ENCODE measurements at regions not wholly inside any gene's neighbourhood (a gene's known extent, or its start where the extent isn't known, plus 50 kb on each side); places are given as distances from the start of the nearest gene placed in this dataset.

DNA sequence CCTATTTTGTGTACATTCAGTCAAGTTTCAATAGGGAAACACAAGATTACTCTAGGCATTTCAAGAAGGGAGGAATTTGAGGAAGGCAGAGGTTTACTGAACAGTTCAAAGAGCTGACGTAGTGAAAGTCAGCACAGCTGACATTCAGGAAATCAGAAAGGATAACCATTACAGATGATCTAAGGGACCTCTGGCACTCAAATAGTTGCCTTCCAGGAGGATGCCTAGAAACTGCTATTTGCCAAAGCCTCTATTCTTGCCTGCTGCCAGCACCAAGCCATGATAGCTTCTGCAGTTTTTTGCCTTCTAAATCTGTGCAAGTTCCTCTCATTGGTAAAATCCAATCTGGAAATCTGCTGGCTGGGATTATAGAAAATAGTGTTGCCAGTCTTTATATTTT is 373.1 kb downstream of the CSNK1G3 start:
- DNase-seq, result no peak

DNA sequence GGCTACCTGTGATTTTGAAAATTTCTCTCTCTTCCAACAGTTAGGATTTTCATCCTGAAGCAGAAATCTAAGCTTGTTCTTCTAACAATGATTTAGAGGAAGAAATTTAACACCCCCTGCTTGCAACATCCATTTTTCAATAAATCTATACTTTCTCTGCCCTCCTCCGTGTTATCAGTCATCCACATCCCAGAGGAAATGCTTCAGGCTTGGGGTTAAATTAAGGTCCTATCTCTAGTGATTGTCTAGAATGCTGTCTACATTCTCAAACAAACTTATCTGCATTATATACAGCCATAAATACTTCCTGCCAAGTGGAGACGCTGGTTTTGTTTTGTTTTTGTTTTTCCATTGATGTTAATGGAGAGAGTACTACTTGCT is 371.0 kb downstream of the CSNK1G3 start:
- DNase-seq, result no peak

DNA sequence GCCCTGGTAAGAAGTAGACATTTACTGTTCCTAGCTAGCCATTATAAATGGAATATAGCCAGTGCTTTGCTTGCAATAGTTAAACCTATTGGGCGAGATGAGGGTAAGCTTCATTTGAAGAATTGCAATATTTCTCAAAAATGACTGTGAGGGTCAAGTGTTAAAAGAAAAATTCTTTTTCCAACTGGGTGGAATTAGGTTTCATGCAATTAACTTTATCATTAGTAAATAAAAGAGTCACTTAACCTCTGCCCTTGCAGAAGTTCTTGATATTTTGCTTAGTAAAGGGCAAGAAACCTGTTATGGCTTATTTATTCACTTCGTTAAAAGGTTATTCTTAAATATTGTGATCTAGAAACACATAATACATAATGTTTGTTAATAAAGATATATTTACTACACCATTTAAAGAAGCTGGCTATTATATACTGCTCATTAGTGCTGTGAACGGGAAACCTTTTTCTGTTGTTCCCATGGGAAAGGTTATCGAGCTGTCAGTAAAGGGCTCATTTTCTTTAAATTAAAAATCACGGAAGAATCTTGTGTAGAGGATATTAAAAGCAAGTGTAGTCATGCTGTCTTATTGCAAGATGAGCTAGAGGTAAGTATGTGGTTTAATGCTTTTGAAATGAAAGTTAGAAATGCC is 370.5 kb downstream of the CSNK1G3 start:
- DNase-seq, result no peak

DNA sequence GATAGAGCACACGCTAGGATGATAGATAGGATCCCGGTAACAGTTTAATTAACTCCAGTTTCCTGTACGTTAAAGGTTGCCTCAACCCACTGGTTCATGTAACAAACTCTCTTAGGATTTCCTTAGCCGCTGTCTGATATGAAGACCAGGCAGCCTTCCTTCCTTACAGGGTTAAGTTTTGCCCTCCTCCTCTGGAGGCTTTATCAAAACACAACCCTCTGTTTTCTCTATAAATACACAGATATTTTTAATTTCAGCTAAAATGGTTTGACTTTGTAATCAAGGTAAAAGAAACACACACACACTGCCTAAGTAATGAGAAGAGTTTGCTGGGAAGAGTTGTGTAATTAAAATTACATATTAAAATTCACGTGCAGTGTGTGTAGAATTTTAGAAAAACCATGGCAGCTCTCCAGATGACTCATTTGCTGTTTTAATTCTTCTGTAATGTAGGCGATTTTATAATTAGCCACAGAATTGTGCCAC is 369.8 kb downstream of the CSNK1G3 start:
- no peak for DNase-seq

DNA sequence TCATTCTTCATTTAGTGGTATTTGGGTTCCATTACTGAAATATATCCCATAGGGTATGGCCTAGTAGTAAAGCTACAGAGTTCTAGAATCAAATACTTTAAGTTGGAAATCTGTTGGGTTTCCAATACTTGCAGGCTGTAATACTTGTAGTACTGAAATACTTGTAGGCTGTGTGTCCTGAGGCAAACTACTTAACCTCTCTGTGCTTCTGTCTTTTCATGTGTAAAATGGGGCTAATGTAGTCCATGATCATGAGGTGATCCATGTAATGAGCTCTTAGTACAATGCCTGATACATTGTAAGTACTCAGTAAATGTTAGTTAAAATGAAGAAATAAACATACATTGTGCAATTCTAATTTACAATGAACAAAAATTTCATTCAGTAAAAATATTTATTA is 368.9 kb downstream of the CSNK1G3 start:
- no peak for DNase-seq

DNA sequence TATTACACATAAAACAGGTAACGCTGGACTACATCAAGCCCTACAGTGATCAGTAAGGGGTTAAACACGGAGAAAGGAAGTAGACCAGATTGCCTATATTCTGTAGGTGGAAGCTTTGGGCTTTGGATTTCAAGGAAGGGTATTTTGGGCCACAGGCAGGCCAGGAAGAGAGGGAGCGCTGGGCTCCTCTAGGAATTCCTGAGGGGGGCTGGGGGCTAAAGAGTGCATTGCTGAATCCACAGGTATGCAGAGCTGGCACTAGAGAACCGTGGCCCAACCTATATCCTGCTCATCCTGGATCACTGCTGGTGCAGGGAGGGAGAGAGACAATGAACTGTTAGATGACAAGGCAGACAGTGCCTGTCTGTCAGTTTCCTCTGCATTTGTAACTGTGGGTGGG is 367.1 kb downstream of the CSNK1G3 start:
- DNase-seq, result no peak

DNA sequence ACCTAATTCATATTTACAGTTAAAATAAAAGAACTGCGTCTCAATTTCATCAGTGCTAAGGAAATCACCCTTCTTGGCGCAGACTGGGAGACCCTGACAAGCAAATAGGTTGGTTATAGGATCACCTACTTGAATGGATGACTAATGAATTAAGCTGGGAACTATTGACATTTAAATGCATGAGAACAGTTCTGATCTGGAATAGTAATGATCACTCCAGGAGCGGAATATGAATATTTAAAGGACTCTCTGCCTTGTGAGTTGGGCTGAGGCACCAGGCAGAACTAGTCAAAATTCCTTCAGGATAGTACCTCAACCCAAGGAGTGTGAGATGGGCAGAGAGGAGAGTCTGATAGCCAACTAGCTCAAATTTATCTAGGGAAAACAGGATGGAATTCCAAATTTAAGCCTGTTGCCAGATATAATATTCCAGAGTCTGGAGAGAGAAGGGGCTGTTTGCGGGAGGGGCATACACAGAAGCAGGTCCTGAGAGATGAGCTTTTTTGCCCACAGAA is 364.4 kb downstream of the CSNK1G3 start:
- DNase-seq, result no peak

DNA sequence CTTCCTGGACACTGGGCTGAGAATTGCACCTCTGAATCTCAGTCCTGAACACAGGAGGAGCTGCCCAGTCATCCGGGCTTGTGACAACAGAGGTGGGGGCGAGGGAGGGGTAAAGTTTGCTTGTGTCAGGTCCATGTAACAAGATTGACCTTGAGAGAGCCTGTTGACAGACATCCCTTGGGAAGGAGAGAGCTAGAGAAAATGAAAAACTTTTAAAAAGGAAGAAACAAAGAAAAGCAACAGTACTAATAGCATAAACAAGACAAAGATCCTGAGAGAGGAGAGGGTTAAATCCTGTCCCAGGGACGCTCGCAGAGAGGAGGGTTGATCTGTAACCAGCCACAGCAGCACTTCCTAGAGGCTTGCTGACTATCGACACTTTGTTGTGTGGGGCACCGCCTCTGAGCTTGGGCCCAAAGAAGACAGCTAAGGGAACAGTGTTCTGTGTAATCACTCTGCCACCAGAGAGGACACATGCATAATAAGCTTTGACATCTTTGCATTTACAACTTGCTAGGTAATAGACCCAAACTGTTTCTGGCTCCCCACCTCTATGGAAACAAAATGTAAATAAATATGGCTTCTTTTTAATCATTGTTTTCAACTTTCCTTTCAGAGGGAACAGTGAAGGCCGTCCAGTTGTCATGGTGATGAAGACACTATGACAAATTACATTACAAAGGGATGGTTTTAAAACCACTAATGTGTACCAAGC is 363.7 kb downstream of the CSNK1G3 start:
- DNase-seq, result no peak

DNA sequence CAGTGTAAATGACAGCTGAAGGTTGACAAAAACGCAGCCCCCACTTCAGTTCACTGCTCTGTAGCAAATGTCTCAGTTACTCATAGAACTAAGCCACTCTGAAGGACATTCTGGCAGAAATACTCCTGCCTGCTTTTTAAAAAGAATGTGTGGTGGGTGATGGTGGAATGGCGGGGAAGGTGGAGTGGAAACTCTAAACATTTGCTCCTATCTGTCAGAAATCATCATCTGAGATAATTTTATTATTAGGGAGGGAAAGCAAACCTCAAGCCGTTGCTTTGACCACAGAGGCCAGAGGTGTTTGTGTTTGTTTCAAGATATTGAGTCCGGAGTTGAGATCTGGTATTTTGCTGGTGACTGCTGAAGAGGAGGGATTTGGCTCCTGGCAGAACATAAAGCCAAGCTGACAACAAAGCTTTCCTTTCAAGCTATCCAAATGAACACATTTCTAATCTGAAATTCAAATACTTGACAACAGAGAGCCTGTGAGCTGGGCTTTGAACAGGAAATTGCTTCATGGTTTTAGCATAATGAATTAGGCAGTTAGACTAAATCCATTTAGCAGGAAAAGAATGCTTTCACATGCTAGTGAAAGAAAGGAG is 362.7 kb downstream of the CSNK1G3 start:
- DNase-seq, result no peak

DNA sequence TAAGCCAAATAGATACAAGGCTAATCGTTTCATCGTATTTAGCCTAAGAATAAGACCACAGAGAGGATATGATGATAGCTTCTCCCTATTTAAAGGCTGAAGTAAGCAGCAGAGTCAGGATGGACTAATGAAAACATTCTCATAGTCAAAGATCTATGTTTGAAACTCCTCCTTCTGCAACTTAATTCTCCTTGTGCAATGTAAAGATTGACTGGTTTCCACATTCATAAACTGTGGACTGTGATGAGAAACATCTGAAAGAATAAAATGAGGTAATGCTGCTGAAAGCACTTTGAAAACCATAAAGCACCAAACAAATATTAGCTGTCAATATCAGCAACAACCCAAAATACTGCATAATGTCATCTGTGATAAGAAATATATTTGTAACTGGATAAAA is 361.9 kb downstream of the CSNK1G3 start:
- no peak for DNase-seq

DNA sequence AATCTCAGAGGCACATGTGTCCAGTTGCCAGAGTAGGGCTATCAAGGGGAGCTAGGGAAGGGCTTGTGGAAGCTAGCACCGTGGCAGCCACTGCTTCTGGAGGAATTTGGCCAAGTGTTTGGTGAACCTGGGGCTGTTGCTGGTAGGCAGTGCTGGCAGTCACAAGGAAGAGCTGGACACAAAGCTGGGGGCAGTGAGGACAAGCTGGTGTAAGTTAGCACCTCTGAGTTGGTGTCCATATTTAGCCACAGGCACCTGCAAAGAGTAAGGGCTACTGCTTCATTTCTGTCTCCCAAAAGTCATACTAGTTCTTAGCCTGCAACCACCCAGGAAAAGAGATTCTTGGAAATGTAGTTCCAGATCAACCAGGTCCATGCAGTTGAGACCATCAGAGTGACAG is 359.4 kb downstream of the CSNK1G3 start:
- no peak for DNase-seq

DNA sequence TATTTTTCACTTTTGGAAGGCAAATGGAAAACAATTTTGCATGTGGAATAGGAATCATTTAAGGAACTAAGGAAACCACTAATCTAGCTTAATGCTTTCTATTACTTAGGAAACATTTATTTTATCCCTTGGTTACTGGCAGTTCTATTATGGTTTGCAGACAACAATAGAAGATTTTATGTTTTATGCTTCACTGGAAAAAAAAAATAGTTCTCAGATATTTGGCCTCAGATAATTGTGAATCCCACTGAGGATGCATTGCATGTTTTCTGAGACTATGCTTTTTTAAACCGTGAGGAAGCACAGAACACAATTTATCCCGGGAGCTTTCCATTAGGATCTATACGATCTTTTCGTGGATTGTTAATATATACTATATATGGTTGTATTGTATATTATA is 356.9 kb downstream of the CSNK1G3 start:
- DNase-seq, result no peak

DNA sequence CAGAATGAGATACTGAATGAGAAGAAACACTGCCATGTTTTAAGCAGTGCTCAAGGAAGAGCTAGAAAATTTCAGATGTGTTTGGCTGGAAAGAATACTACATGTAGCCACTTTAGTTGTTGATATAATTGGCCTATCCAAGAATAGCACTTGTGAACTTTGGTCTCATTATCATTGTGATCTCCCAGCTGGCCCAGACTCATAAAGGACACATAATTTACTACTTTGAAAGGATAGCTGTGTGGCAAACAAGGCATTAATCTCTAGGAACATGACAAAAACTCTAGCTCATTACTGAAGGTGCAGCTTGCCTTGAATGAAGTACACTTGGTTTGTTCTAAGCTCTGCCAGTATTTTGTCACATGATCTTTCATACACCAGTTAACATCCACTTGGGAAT is 356.3 kb downstream of the CSNK1G3 start:
- no peak for DNase-seq

DNA sequence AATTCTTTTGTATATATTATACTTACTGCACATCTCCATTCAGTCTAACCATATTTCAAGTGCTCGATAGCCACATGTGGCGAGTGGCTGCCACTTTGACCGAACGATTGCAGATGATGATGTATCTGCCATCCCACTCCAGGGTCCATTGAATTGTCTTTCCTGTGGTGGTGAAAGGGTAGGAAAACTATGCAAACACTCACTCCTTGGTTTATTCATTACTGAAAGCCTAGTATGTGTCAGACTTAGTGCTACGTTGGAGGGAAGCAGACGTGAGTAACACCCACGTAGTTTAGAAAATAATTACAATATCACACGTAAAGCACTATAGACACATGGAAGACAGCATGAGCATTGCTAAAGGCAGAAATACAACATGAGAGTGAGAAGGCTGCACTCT is 353.7 kb downstream of the CSNK1G3 start:
- no peak for DNase-seq

DNA sequence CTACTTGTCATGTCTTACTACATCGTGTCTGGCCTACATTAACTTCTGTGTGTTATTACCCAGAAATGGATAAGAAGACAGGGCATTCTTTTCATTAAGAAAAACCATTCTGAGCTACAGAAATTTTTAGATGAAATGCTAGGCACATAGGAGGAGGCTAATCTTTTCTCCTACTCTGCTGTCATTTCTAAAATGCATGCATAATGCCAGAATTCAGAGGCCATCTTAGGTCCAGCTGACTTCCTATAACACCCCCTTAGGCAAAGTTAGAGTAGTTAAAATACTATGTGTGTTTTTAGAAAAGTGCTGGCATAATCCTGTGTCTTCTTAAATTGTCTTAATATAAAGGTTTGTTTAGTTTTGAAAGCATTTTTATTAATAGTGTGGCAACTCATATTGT is 352.6 kb downstream of the CSNK1G3 start:
- DNase-seq, result no peak

DNA sequence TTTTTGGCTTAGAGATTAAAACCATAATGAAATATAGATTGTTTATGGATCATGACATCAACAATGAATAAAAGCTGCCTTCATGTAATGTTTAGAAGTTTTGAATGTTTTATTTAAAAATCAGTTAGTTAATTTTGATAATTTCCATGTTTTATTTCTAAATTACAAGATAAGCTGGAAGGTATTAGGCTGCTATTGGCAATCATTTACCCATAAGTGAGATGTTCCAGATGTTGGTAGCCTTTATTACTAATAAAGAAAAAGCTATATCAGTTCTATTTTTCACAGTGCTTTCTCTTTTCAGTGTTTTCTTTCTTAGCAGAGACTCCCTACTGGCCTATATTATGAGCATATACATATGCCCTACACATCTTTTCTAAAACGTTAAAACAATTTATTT is 347.0 kb downstream of the CSNK1G3 start:
- DNase-seq, result no peak

DNA sequence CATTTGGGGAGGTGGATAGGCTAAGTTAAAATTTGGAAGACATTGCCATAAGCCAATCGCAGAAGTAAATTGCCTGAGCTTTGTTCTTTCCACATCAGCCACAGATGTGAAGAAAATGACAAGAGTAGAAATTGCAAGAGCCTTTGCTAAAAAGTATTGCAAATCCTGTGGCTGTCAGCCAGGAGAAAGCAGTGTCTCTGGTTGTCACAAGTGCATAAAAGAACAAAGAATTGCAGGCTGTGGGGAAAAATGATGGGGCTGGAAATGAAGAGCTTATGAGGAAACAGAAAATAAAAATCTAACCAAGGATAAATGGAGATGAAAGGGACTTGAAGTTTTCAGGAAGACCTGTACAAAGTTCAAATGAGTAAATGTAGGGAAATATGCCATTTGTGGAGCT is 344.8 kb downstream of the CSNK1G3 start:
- no peak for DNase-seq

DNA sequence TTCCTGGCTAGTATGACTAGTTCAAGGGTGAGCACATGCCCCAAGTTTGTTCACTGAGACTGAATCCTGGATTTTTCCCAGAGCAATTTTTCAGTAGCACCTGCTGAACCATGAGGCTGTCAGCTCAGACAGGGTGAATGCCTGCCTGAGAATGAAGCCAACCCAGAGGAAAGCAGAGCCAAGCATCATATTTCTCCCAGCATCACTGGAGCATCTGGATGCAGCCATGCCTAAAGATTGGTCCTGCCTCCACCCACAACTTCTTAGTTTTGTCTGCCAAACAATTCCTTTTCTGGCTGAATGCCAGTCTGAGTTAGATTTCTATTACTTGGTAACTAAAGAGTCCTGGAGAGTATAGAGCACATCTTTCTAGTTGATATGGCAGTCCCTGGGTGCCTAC is 343.6 kb downstream of the CSNK1G3 start:
- DNase-seq, result no peak

DNA sequence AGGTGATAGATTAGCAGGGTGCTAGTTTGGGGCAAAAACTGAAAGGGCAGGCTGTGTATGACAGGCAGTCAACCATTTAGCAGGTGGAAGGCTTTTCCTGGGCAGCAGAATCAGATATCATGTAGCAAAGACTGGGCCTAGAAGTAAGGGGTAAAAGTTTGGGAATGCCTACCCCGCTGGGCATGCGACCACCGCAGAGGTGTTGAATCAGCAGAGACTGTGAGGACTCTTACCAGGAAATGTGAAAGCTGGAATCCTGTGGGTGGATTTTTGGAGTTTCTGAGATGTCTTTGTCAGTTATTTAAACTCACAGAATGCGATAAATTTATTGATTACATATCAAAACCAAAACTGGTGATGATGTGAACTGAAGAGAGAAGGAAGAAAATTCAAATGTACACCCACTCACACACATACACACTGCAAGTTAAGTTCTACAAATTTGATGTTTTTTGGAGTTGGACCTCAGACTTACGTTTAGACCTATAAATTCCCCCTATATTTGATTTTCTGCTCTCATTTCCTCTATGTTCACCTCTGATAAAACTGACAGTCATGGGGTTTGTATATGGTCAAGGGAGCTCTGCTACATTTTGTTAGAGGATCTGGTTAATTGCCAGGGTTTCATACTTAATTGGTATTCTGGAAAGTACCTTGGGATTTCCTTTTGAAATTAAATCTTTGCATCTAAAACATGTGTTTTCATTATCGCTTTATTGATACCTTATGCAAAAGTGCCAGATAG is 333.6 kb downstream of the CSNK1G3 start:
- no peak for DNase-seq

DNA sequence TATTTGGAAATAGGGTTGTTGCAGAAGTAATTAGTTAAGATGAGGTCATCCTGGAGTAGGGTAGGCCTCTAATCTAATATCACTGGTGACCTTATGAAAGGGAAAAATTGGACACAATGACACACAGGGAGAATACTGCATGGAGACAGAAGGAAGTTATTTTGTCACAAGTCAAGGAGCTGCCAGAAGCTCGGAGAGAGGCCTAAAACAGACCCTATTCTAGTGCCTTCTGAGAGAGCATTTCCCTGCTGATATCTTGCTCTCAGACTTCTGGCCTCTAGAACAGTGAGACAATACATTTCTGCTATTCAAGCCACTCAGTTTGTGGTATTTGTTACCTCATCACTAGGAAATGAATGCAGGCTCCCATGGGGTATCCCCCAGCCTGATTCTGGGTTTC is 332.9 kb downstream of the CSNK1G3 start:
- no peak for DNase-seq

DNA sequence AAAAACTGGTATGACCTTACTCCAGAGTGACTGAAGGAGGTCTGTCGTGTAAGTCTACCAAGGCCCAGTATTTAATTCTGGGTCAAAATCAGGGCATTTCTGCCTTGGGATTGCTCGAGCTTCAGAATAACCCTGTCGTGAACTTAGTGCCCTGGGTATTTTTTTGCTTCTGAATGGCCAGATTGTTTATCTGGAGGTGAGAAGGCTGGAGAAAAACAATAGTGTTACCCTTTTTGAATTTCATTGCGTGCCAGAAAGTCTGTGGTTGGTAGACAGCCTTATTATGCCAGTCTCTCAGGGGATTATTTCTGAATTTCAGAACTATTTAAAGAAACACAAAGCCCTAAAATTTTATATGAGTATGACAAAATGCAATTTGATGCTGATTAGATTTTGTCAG is 323.4 kb downstream of the CSNK1G3 start:
- DNase-seq, result no peak

DNA sequence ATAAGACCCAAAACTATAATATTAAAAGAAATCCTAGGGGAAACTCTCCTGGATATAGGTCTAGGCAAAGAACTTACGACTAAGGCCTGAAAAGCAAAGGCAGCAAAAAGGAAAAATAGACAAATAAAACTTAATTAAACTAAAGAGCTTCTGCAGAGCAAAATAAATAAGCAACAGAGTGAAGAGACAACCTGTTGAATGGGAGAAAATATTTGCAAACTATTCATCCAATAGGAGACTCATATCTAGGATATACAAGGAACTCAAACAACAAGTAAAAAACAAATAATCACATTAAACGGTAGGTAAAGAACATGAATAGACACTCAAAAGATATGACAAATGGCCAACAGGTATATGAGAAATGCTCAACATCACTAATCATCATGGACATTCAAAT is 318.6 kb downstream of the CSNK1G3 start:
- no peak for DNase-seq

DNA sequence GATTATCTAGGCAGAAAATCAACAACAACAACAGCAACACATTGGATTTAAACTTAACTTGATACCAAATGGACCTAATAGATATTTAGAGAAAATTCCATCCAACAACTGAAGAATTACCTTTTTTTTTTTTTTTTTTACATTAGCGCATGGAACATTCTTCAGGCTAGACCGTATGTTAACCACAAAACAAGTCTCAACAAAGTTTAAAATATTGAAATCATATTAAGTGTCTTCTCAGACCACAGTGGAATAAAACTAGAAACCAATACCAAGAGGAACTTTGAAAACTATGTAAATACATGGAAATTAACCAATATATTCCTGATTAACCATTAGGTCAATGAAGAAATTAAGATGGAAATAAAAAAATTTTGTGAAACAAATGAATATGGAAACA is 315.8 kb downstream of the CSNK1G3 start:
- DNase-seq, result no peak

DNA sequence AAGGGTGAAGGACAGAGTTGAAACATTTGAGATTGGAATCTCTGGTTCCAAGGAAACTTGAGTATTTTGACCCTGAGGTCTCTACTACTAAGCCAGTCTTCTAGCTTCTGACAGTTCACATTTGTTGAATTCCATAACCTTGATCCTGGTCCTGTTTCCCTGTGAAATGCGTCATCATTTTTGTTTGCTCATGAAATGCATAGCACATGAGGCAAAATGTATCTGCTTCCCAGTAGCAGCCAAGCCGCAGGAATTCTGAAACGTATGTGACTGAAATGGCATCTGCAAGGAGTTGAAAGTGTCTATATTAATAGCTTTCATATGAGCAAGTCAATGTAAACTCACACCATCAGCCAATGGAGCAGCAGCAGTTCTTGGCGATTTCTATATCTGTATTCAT is 307.9 kb downstream of the CSNK1G3 start:
- no peak for DNase-seq

Data from central memory CD4-positive, alpha-beta T cell (primary cell).